MCF 10A (cell line): ENCODE measurements at regions not wholly inside any gene's neighbourhood (a gene's known extent, or its start where the extent isn't known, plus 50 kb on each side); places are given as distances from the start of the nearest gene placed in this dataset.

Experiments used
- BruUV-seq: library from RNA; stranded (reverse); fragments of 400-500 nt; replicated peaks from 2 replicates; lab custom pipeline; 2021; lab: Mats Ljungman, UMichigan
- CTCF ChIA-PET: fragments of 300-600 bp; sonication (Branson Sonifier 250); formaldehyde crosslinking; extraction: SDS; loops from one replicate; lab custom pipeline; 2021; ENCODE audit warnings: antibody characterized with exemption, inconsistent platforms; lab: Yijun Ruan, JAX
- POLR2A ChIA-PET: fragments of 300-600, 350-650 bp; sonication (Branson Sonifier 250); formaldehyde crosslinking; extraction: SDS; loops from one replicate; lab custom pipeline; 2020; ENCODE audit warnings: antibody characterized with exemption, inconsistent platforms; lab: Yijun Ruan, JAX
- DNase-seq: peaks from one replicate; pipeline ENCODE4 v3.0.0-alpha.2; 2018; ENCODE audit not compliant: unreplicated experiment
- H3K27ac Mint-ChIP-seq: one replicate; pipeline ENCODE4 v1.8.0; 2022; ENCODE audit warnings: mild to moderate bottlenecking, low read depth, mixed read lengths; ENCODE audit not compliant: unreplicated experiment
- H3K27me3 Mint-ChIP-seq: one replicate; pipeline ENCODE4 v1.8.0; 2022; ENCODE audit warnings: mixed read lengths; ENCODE audit not compliant: insufficient read depth, unreplicated experiment
- H3K36me3 Mint-ChIP-seq: one replicate; pipeline ENCODE4 v1.8.0; 2022; ENCODE audit warnings: mild to moderate bottlenecking, moderate library complexity, mixed read lengths; ENCODE audit not compliant: insufficient read depth, unreplicated experiment
- H3K4me1 Mint-ChIP-seq: one replicate; pipeline ENCODE4 v1.8.0; 2022; ENCODE audit warnings: mixed read lengths; ENCODE audit not compliant: insufficient read depth, unreplicated experiment
- H3K4me3 Mint-ChIP-seq: one replicate; pipeline ENCODE4 v1.8.0; 2022; ENCODE audit warnings: mild to moderate bottlenecking, moderate library complexity, mixed read lengths; ENCODE audit not compliant: unreplicated experiment
- H3K9me3 Mint-ChIP-seq: one replicate; pipeline ENCODE4 v1.8.0; 2022; ENCODE audit warnings: mixed read lengths; ENCODE audit not compliant: unreplicated experiment
- CTCF ChIP-seq: fragments of 200-600 bp; IDR thresholded peaks from one replicate; pipeline ENCODE4 v1.8.0; 2022; ENCODE audit warnings: antibody characterized with exemption, mild to moderate bottlenecking; ENCODE audit not compliant: unreplicated experiment
- intact Hi-C: fragments of 100-400 bp; cut with micrococcal nuclease; formaldehyde crosslinking; loops from 2 replicates; pipeline ENCODE4 v1.14.1; 2022

DNA sequence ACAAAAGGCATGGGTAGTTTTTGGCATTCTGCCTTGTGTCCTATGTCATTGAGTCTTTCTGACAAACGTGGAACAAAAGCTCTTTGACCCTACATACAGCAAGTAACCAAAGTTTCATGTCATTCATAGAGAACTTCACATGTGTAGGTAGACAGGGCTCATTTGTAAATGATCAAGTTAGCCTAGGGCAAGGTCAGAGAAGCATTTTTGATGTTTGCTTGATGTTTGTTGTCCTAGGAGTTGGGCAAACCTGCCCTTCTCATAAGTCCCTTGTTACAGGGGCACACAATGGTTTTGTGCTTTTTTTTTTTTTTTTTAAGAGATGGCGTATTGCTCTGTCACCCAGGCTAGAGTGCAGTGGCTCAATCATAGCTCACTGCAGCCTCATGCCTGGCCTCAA lies 83.3 kb upstream of the FAM136A start:
- no peak overlapping the region for H3K4me3 Mint-ChIP-seq
- CTCF ChIA-PET, result interaction anchor here (0.6 kb wide), 1 partner anchor 23 kb away, joined by 3 read pairs; no protein-coding TSS in a partner anchor
- no peaks in the 10 kb centered on the region for H3K9me3 Mint-ChIP-seq
- TF ChIP-seq CTCF, result no peak
- peaks cover 25% of the 10 kb centered on the region for H3K4me1 Mint-ChIP-seq
- BruUV-seq, result no TSS peak
- H3K36me3 Mint-ChIP-seq, result no peaks in the 10 kb centered on the region
- no peak overlapping the region for H3K27ac Mint-ChIP-seq
- no peak for DNase-seq
- intact Hi-C loops, result no loop called here
- POLR2A ChIA-PET, result no interaction called here
- no peaks in the 10 kb centered on the region for H3K27me3 Mint-ChIP-seq

GRCh38 chr2:70381821-70382220 lies 80.0 kb upstream of the FAM136A start:
- intact Hi-C loops, result no loop called here
- ChIA-PET POLR2A (no interaction called here), CTCF (interaction anchor here (0.8 kb wide), 1 partner anchor 18 kb away, joined by 4 read pairs; no protein-coding TSS in a partner anchor)
- no TSS peak for BruUV-seq
- DNase-seq, result peak; percentile 49
- Mint-ChIP-seq H3K27ac (peak overlapping the region; percentile 85), H3K4me1 (peaks cover 10% of the 10 kb centered on the region), H3K9me3 (no peaks in the 10 kb centered on the region), H3K4me3 (peak overlapping the region; percentile 64), H3K27me3 (no peaks in the 10 kb centered on the region), H3K36me3 (no peaks in the 10 kb centered on the region)
- TF ChIP-seq CTCF, result no peak

- H3K9me3 Mint-ChIP-seq, result no peaks in the 10 kb centered on the region
- H3K27ac Mint-ChIP-seq, result peak overlapping the region; percentile 85
- TF ChIP-seq CTCF, result no peak
- peaks cover 10% of the 10 kb centered on the region for H3K4me1 Mint-ChIP-seq
- TSS peak; percentile 53 for BruUV-seq
- no peaks in the 10 kb centered on the region for H3K27me3 Mint-ChIP-seq
- intact Hi-C loops, result no loop called here
- ChIA-PET CTCF (no interaction called here), POLR2A (no interaction called here)
- DNase-seq, result peak; percentile 5
- no peaks in the 10 kb centered on the region for H3K36me3 Mint-ChIP-seq
- H3K4me3 Mint-ChIP-seq, result peak overlapping the region; percentile 64
Measured at GRCh38 chr2:70381235-70381634, 79.4 kb upstream of the FAM136A start.

DNA sequence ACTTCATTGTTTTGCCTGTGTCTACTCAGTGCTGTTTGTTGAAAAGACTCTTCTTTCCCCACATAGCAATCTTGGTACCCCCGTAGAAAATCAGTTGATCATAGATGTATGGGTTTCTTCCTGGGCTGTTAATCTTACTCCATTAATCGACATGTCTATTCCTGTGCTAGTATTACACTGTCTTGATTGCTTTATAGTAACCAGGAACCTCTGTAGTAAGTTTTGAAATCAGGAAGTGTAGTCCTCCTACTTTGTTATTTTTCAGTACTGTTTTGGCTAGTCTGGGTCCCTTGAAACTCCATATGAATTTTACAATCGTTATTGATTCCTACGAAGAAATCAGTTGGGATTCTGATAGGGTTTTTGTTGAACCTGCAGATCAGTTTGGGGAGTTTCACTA lies 78.8 kb upstream of the FAM136A start:
- no peaks in the 10 kb centered on the region for H3K9me3 Mint-ChIP-seq
- BruUV-seq, result no TSS peak
- DNase-seq, result no peak
- no peak overlapping the region for H3K4me3 Mint-ChIP-seq
- no peak for TF ChIP-seq CTCF
- H3K36me3 Mint-ChIP-seq, result no peaks in the 10 kb centered on the region
- no peaks in the 10 kb centered on the region for H3K27me3 Mint-ChIP-seq
- ChIA-PET CTCF (no interaction called here), POLR2A (no interaction called here)
- H3K4me1 Mint-ChIP-seq, result peaks cover 10% of the 10 kb centered on the region
- intact Hi-C loops, result no loop called here
- H3K27ac Mint-ChIP-seq, result no peak overlapping the region
